ENCODE measurements at regions not wholly inside any gene's neighbourhood (a gene's known extent, or its start where the extent isn't known, plus 50 kb on each side); places are given as distances from the start of the nearest gene placed in this dataset.
"Not testable (repeated sequence)": the region's sequence is repeated elsewhere in the genome, so short reads cannot be mapped to it uniquely, and the experiment has no call there.

DNA sequence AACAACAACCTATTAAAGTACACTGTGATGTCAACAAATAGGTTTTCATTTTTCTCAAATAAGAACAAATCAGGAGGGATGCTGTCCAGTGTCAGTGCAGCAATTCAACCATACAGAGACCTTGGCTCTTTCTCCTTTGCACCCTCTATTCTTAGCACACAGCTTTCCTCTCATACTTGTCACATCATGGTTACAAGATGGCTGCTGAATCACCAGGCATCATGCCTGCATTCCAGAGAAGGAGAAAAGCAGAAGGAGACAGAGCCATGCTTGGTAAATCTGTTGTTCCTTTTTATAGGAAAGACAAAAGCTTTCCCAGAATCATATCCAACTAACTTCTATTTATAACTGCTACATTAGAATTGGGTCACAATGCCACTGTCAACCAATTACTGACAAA lies 124.7 kb upstream of the VLDLR start:
- no peak for DNase-seq (ENCODE audit: low read depth)

DNA sequence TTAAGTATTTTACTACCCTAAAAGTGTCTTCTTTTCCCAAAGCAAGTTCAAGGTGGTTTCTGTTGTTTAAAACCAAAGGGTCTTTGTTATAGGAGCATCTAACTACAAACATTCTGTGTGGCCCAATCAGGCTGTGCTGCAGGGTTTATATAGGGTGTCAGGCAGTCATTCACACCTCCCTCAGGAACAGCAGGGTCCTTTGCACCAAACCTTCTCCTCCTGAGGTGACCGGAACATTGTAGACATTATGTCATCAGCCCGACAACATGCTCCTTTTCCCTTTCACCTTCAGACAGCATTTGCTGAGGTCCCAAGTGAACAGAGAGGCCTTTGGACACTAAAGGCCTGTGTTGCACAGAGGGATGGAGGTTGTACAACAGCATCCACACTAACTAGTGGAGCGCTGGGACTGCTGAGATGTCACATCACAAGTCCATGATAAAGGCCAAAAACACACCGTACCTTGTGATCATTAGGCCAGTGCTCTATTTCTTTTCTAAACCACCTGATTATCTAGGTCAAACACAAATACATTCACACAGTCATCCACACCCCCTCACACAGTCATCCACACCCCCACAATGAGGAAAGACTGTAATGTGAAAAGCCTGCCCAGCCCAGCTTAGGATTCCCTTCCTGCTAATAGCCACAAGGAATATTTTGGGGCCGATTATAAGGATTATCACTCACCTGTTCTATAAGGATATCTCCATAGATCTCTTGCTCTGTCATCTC lies 123.8 kb upstream of the VLDLR start:
- no peak for DNase-seq (ENCODE audit: low read depth)

DNA sequence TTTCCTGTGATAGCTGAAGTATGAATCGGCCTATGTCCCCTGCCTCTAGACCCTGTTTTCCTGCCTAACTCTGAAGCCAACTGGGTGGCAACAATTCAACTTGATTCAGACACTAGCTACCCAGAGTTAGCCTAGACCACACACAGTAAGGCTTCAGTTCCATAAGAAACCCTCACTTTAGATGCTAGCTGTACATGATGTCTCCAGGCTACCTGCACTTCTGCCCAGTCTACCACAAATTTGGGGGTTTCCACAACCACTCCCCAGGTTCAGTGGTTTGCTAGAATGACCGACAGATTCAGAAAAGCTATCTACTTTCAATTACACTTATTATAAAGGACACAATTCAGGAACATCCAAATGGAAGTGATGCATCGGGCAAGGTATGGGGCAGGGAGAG lies 119.4 kb upstream of the VLDLR start:
- no peak for DNase-seq (ENCODE audit: low read depth)

DNA sequence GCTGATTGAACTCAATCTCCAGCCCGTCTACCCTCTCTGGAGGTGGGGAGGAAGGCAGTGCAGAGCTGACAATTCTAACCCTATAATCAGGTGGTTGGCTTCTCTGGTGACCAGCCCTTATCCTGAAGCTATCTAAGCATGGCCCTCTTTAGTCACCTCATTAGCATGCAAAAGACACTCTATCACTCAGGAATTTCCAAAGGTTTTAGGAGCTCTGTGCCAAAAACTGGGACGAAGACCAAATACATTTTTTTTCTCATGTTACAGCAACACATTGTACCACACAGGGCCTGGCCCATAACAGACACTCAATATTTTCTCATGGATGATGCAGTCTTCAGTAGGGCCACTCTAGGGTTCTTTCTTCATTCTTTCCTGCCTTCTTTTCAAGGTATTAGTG lies 118.8 kb upstream of the VLDLR start:
- DNase-seq (ENCODE audit: low read depth), result peak; percentile 26

DNA sequence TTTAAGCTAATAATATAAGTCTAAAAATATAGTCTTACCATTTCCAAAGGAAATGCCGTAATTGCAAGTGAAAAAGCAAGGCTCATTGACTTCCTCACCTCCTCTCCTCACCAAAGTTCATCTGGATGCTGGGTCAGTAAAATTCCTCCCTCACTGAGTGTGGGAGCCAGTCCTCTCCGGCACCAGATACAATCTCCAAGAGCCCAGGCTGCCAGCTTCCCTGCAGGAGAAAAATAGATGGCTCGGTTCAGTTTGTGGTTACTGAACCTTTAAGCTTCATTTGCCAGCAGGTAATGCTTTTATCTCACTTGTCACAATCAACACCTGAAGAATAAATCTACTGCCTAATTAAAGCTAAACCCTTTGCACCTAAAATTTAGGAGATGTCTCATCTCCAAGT lies 115.3 kb upstream of the VLDLR start:
- no peak for DNase-seq (ENCODE audit: low read depth)

DNA sequence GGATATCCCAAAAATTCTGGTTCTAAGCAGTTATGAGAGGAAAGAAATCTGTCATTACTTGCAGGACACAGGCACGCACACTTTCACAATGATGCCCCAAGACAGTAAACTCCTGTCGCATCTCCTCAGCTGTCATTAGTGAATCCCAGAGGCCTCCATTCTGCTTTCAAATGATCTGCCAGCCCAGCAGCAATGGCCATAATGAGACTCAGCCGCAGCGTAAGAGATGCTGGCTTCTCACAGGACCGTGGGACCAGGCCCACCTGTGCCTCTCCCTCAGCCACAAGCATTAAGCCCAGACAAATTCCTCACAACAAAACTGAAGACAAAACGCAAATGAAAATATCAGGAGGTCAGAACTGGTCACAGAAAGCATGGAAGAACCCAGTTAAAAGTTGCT lies 98.0 kb upstream of the VLDLR start:
- no peak for DNase-seq (ENCODE audit: low read depth)

DNA sequence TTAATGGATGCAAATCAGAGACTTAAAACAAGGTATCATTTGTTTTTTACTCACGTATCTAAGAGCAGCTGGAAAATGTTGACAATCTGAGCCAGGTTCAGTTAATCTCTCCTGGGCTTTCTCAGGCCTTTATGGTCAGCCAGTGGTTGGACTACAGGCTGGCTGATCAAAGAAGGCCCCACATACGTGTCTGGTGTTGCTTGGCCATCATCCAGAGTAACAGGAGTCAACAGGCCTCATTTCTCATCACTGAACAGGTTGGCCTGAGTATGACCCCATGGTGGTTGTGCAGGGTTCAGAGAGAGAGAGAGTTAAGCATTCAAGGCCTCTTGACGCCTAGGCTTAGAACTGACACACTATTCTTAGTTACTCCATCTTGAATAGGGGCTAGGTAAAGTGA lies 97.0 kb upstream of the VLDLR start:
- no peak for DNase-seq (ENCODE audit: low read depth)

DNA sequence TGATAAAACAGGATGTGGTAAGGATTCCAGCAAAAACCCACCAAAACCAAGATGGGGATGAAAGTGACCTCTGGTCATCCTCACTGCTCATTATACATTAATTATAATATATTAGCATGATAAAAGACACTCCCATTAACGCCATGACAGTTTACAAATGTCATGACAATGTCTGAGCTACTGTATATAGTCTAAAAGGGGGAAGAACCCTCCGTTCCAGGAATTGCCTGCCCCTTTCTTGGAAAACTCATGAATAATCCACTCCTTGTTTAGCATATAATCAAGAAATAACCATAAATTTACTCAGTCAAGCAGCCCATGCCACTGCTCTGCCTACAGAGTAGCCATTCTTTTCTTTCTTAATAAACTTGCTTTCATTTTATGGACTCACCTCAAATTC lies 96.4 kb upstream of the VLDLR start:
- DNase-seq (ENCODE audit: low read depth), result no peak

DNA sequence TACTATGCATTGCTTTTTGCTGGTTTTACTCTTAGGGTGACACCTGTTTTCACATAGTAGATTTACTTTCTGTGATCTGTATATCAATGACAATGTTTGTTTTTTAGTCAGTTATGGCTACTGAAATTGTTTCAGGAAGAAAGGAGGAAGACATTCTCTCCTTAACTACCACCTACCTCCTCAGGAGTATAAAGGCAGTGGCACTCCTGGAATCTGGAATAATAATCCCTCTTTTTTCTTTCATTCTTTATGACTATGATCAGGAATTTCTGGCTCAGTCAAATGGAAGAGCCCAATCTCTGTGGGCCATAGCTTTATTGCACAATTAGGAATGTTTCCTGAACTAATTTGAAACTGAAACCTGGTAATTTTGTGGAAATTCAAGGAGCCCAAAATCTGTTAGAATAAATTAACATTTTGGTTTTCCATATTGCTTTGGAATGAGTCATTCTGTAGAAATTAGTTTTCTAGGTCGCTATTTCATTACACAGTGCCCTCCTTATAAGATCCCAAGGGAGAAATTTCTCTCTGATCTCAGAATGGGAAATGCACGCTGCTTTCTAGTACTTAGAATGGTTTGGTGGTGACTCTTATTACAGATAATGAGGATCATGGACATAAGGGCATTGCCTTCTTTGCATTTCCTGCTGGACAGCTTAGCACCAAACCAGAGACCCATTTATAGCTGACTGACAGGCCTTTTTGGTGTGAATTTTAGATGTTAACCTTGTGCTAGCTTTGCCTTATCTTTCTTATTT lies 95.3 kb upstream of the VLDLR start:
- DNase-seq (ENCODE audit: low read depth), result no peak

DNA sequence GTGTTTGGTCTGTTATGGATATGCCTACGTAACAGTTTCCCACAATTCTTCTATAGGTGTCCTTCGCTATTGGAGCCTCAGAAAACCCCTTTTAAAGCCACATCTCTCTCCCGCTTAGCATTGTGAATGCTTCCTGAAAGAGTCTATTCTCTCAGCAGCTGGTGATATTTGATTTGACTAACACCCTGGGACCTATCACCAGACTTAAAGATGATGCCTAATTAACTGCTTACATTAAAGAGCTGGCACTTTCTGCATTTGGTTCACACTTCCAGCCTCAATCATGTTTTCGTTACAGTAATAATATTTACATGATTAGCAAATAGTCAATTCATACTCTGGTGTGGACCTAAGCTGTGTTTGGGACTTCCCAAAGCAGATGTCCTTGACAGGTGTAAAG lies 90.1 kb upstream of the VLDLR start:
- DNase-seq (ENCODE audit: low read depth), result no peak

DNA sequence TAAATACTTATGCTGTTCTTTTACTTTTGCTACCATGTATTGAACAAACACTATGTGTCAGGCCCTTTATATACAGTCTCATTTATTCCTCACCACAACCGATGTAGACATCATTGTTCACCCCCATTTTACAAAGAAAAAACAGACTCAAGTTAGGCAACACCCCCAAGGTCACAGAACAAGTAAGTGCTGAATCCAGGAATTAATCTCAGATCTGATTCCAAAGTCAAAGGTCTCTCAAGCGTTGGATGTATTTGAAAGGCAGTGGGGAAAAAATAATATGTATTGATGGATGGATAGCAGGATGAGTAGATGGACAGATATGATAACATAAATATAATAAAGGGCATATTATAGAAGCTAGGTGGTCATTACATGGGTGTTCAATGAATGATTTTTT lies 85.1 kb upstream of the VLDLR start:
- no peak for DNase-seq (ENCODE audit: low read depth)

DNA sequence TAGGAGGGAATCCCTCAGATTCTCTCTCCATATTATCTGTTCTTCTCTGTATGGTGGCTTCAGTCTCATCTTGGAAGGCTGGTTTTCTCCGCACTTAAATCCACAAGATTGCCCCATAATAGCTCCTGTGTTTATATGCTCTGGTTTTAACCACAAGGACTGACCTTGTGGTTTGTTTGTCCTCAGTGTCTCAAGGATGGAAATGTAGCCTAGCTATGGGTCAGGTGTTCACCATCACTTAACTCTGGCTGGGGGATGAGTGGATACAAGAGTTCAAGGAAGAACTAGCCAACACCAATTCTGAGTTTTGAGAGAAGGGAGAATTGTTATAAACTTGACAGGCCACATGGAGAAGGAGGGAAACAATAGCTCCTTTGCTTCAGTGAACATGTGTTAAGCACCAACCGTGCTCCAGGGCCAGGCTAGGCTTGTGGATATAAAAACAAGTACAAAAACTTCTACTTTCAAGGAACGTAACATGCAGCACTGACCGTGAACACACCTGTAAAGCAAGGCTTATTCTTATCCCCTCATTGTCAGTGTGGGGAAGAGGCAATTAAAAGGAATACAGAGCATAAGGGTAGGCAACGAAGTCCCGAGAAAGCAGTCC lies 75.6 kb upstream of the VLDLR start:
- no peak for DNase-seq (ENCODE audit: low read depth)

DNA sequence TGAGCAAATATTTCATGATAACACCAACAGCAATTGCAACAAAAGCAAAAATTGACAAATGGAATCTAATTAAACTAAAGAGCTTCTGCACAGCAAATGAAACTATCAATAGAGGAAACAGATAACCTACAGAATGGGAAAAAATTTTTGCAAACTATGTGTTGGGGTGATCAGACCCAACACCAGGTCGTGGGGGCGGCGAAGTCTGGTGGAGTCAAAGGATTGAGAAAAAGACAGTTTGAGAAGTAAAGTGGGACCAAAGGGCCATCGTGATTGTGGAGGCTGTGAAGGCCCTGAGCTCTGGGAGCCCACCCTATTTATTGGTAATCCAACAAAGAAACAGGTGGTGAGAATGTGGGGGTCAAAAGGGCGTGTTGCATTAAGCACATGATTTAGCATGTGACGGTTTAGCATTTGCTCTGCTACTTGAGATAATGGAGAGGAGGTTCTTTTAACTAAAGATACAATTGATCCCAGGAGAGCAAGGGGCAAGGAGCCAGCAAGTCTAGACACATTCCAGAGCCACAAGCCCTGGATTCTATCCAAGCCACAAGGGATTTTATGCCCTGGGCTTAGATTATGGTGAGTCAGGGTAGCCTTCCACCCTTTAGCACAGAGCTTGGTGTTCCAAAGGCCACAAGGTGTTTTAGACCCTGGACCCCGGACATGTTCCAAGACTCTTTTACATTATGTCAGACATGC lies 65.5 kb upstream of the VLDLR start:
- not testable (repeated sequence) for DNase-seq (ENCODE audit: low read depth)

DNA sequence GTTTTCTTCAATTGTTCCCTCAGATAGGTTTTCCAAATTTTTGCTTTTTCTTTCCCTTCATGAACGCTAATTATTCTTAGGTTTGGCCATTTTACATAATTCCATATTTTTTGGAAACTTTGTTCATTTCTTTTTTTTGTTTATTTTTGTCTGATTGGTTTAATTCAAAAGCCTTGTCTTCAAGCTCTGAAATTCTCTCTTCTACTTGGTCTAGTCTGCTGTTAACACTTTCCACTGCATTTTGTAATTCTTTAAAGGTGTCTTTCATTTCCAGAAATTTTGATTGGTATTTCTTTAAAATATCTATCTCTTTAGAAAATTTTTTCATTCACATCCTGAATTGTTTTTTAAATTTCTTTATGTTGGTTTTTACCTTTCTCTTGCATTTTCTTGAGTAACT lies 63.9 kb upstream of the VLDLR start:
- DNase-seq (ENCODE audit: low read depth), result no peak

DNA sequence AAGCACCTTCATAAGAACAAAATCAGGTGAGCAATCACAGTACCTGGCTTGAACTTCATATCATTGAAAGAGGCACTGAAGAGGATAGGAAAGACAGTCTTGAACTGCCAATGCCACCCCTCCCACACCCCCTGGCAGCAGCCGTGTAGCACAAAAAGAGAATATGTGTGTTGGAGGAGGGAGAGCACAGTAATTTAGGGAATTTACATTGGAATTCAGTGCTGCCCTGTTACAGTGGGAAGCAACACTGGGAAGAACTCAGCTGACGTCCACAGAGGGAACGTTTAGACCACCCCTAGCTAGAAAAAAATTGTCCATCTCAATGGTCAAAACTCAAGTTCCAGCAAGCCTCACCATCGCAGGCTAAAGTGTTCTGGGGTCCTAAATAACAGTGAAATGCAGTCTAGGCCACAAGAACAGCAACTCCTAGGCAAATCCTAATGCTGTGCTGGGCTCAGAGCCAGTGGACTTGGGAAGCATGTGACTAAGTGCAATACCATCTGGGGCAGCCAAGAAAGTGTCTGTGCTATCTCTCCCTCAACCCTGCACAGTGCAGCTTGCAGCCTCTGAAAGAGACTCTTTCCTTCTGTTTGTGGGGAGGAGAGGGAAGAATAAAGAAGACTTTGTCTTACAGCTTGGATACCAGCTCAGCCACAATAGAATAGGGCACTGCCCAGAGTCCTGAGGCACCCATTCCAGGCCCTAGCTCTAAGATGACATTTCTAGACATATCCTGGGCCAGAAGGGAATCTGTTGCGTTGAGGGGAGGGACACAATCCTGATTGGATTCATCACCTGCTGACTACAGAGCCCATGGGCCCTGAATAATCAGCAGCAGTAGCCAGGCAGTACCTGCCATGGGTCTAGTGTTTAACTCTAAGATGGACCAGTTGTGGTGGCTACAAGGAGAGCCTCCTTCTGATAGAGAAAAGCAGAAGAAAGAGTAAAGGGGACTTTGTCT lies 62.1 kb upstream of the VLDLR start:
- DNase-seq (ENCODE audit: low read depth), result peak; percentile 80

DNA sequence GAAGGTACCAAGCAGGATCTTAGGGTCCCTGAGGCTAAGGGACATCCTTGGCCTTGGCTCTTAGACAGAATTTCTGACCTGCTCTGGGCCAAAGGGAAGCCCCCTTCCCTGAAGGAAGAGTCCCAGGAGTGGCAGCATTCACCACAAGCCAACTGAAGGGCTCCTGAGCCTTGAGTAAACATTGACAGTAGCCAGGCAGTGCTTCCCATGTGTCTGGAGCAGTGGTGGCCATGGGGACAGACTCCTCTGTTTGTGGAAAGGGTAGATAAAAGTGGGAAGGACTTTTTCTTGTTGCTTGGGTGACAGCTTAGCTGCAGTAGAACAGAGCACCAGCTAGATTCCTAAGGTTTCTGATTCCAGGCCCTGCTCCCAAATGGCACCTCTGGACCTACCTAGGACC lies 61.4 kb upstream of the VLDLR start:
- no peak for DNase-seq (ENCODE audit: low read depth)

DNA sequence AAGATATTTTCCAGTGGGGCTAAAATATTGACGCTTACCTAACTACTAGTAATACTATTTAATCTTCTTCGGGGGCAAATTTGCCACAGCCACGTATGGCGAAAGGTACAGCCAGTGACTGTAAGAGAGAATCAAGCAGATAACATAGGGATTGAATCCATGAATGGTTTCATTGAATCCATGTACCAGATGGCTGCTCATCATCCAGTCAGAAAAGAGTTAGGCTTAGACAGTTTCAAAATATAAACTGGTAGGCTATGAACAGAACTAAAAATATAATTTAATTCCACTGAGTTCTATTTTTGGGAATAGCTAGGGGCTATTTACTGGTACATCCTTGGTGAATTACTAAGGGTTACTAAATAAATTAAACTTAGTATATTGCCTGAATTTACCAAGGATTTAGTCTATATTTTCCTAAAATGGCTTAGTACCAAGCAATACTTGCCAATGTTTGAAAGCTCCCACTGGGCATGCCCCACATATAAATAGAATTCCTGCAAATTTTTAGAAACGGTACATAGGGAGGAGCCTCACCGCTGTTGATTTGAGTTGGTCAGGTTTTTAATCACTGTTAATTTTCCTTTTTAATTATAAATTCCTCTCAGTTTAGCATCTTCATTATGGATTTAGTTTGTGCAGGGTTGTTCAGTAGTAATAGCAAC lies 55.8 kb upstream of the VLDLR start:
- no peak for DNase-seq (ENCODE audit: low read depth)

DNA sequence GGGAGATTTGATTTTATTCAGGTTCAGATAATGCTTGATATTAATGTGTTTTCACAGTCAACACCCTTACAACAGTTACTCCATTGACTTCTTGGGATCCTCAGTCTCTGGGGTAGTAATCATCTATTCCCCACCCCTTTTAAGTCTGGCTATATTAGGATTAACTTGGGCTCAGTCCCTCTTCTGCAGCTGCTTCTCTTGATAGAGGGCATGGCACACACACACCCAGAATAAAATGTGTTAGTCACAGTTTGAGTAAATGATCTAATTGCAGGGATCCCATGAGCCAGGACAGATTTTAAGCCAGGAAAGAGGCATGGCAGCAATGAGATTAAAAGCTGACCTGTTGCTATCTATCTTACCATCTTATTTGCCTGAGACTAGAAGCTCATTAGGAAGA lies 53.7 kb upstream of the VLDLR start:
- no peak for DNase-seq (ENCODE audit: low read depth)

DNA sequence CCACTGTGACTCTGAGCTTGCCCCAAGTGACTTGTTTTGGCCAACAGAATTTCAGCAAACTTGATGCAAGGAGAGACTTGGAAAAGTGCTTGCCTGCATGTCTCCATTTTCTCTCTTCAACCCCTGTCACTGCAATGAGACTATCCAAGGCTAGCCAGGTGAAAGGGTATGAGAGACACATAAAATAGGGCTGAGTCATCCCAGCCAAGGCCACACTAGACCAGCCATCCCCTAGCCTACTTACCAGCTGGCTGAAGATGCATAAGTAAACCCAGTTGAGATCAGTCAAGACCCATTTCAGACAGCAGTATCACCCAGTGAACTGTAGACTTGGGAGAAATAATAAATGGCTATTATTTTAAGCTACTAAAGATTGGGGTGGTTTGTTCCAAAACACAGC lies 52.9 kb upstream of the VLDLR start:
- no peak for DNase-seq (ENCODE audit: low read depth)

DNA sequence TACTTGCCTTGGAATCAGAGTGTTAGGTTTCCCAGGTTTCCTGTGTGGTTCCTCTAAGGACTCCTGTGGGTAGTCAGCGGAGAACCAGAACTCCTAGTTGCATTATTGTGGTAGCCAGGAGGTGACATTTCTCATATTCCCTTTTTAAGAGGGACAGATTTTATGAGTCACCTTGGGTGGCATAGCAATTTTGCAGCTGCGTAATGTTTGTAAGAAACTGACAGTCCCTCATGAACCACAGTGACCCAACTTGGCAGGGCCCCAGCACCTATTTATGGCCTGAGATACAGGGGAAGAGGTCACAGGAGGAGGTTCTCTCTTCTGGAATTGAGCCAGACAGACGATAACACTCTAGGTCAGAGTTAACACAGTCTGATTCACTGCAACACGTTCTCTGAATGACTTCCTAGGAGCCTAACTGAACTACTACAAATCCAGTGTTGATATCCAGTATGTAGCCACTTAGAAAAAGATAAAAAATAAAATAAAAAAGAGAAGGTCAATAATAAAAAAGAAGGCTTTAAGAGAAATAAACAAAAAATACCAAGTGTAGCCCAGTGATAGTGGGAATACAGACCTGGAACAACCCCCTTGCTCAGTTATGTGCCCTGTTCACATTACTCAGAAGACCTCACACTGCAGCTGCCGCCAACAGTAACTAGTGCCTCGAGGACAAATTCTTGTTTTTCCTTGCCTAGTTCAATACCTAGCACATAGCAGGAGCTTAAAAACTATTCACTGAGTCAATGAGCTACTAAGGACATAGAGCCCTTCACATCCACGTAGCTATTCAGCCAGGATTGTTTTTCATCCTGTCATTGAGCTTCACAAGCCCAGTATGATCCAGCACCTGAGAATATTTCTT lies 50.7 kb upstream of the VLDLR start:
- DNase-seq (ENCODE audit: low read depth), result peak; percentile 11
